Naive thymus-derived CD8-positive, alpha-beta T cell (primary cell): ENCODE measurements at regions not wholly inside any gene's neighbourhood (a gene's known extent, or its start where the extent isn't known, plus 50 kb on each side); places are given as distances from the start of the nearest gene placed in this dataset.

ENCODE experiments used
- ATAC-seq, 2 donors: fragments of 150-1000 bp; cut with Tn5 transposase in 1 of 2; sonication (Bioruptor Pico), chemical (Tn5 transposase) in 1 of 2; 1 replicate in 1 of 2; 2 replicates in 1 of 2; pipeline ENCODE4 v1.10.0; 2021; ENCODE audit warnings: mild to moderate bottlenecking in 2 of 2, moderate library complexity in 2 of 2
- POLR2A ChIA-PET: fragments of 350-600 bp; sonication (Branson Sonifier 250); formaldehyde crosslinking; loops from one replicate; lab custom pipeline; 2021; ENCODE audit warnings: antibody characterized with exemption; lab: Charles Lee
- DNase-seq, 10 donors: peaks; one replicate each; pipeline versions ENCODE4 v3.0.0 to v3.0.0-alpha.2; 2020 to 2022
- H3K27ac Mint-ChIP-seq, 10 donors: one replicate each; pipeline ENCODE4 v1.8.0; 2020 to 2022; ENCODE audit warnings: mild to moderate bottlenecking in 10 of 10, mixed read lengths in 10 of 10, moderate library complexity in 4 of 10, inconsistent platforms in 1 of 10
- H3K27me3 Mint-ChIP-seq, 5 donors: one replicate each; pipeline ENCODE4 v1.8.0; 2021 to 2022; ENCODE audit warnings: mixed read lengths in 5 of 5
- H3K36me3 Mint-ChIP-seq, 3 donors: one replicate each; pipeline ENCODE4 v1.8.0; 2020 to 2022; ENCODE audit warnings: mixed read lengths in 3 of 3, mild to moderate bottlenecking in 2 of 3, inconsistent platforms in 1 of 3
- H3K4me1 Mint-ChIP-seq, 4 donors: one replicate each; pipeline ENCODE4 v1.8.0; 2021 to 2022; ENCODE audit warnings: mixed read lengths in 4 of 4
- H3K4me3 Mint-ChIP-seq, 10 donors: one replicate each; pipeline ENCODE4 v1.8.0; 2020 to 2022; ENCODE audit warnings: mild to moderate bottlenecking in 10 of 10, mixed read lengths in 10 of 10, moderate library complexity in 6 of 10, inconsistent platforms in 1 of 10
- H3K9me3 Mint-ChIP-seq, 9 donors: one replicate each; pipeline ENCODE4 v1.8.0; 2020 to 2022; ENCODE audit warnings: mixed read lengths in 9 of 9, mild to moderate bottlenecking in 3 of 9, inconsistent platforms in 1 of 9, moderate library complexity in 1 of 9

DNA sequence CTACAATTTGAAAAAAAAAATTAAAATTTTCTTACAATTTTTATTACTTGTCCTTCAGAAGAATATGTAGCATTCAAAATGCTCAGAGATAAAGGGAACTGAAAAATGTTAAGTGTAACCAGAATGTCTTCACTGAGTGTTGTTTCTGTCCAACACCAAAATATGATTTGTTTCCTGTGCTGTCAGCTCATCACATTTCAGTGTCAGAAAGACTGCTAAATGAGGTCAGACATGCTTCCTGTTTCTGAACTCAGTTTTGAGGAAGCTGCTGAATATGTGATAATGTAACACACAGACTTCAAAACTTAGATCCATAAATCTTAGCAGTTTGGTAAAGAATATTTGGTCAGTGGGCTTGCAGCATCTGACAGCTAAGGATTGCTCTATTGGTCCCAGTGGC lies 1849.7 kb downstream of the PCDH7 start:
- no peak for ATAC-seq

DNA sequence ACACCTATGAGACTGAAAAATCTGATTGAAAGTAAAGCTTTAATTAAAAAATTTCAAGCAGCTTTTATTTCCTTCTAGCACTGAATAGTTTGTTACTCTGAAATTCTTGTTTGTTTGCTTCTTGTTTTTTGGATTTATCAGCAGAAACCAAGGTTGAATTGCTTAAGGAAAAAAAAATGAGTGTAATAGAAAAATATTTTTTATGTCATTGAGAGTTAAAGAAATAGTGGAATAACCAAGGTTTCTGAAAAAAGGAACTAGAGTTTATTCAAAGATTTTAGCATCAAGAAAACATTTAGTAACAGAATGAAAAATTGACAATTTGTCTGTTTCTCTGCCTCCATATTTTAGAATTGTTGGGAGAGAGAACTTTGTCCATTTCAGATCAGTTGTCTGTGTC lies 1852.2 kb downstream of the PCDH7 start:
- H3K36me3 Mint-ChIP-seq = no peaks in the 10 kb centered on the region
- ATAC-seq = no peak
- peaks cover 0 to 13% (median 7%) of the 10 kb centered on the region in 9 donors for H3K9me3 Mint-ChIP-seq
- H3K4me1 Mint-ChIP-seq = peaks cover 0 to 2% (median 0%) of the 10 kb centered on the region in 4 donors
- DNase-seq = no peak
- no peak overlapping the region for H3K4me3 Mint-ChIP-seq
- POLR2A ChIA-PET = no interaction called here
- H3K27ac Mint-ChIP-seq = no peak overlapping the region
- no peaks in the 10 kb centered on the region for H3K27me3 Mint-ChIP-seq

More for the DNA sequence above, 1849.7 kb downstream of the PCDH7 start:
- Mint-ChIP-seq H3K4me1 (peaks cover 0 to 2% (median 0%) of the 10 kb centered on the region in 4 donors), H3K36me3 (no peaks in the 10 kb centered on the region), H3K9me3 (peaks cover 0 to 26% (median 7%) of the 10 kb centered on the region in 9 donors), H3K27ac (no peak overlapping the region), H3K4me3 (no peak overlapping the region), H3K27me3 (no peaks in the 10 kb centered on the region)
- POLR2A ChIA-PET = no interaction called here
- no peak for DNase-seq

DNA sequence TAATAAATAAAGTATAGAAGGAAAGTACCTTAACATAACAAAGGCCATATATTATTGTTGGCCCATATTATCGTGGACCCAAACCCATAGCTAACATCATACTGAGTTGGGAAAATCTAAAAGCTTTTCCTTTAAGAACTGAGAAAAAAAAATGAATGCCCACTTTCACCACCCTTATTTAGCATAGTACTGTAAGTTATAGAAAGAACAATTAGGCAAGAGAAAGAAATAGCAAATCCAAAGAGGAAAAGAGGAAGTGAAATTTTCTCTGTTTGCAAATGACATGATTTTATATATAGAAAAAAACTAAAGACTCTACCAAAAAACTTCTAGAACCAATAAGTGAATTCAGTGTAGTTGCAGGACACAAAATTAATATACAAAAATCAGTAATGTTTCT lies 1854.6 kb downstream of the PCDH7 start:
- Mint-ChIP-seq H3K4me1 (peaks cover 0 to 2% (median 0%) of the 10 kb centered on the region in 4 donors), H3K4me3 (no peak overlapping the region), H3K27me3 (no peaks in the 10 kb centered on the region), H3K9me3 (peaks cover 0 to 16% (median 6%) of the 10 kb centered on the region in 9 donors), H3K36me3 (no peaks in the 10 kb centered on the region), H3K27ac (no peak overlapping the region)
- DNase-seq (no peak), ATAC-seq (no peak)
- POLR2A ChIA-PET = no interaction called here

DNA sequence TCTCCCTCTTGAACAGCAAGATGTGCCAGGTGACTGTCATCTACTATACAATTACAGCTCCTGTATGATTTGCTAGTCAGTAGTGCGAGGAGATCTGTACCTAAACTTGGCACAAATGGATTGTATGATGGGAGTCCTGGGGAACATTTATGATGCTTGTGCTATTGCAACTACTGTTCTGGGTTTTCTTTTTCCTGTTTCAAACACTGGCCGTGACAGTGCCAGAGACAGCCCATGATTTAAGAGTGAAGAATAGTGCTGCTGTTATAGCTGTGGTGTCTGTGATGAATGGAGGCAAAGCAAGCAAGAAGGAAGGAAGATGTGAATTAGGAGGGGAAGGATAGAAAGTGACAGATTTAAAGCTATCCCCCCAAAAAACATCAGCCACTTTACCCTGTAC lies 1868.9 kb downstream of the PCDH7 start:
- H3K27me3 Mint-ChIP-seq = no peaks in the 10 kb centered on the region
- ATAC-seq = no peak
- no peaks in the 10 kb centered on the region for H3K36me3 Mint-ChIP-seq
- H3K4me3 Mint-ChIP-seq = no peak overlapping the region
- peaks cover 0 to 31% (median 11%) of the 10 kb centered on the region in 9 donors for H3K9me3 Mint-ChIP-seq
- DNase-seq = no peak
- H3K4me1 Mint-ChIP-seq = no peaks in the 10 kb centered on the region
- POLR2A ChIA-PET = no interaction called here
- H3K27ac Mint-ChIP-seq = no peak overlapping the region

- Mint-ChIP-seq H3K36me3 (no peaks in the 10 kb centered on the region), H3K27me3 (no peaks in the 10 kb centered on the region), H3K4me3 (no peak overlapping the region), H3K4me1 (no peaks in the 10 kb centered on the region), H3K9me3 (peaks cover 1 to 38% (median 9%) of the 10 kb centered on the region in 9 donors), H3K27ac (no peak overlapping the region)
- POLR2A ChIA-PET = no interaction called here
- ATAC-seq (no peak), DNase-seq (no peak)
These were observed 1869.7 kb downstream of the PCDH7 start for GRCh38 chr4:32589853-32590252.

DNA sequence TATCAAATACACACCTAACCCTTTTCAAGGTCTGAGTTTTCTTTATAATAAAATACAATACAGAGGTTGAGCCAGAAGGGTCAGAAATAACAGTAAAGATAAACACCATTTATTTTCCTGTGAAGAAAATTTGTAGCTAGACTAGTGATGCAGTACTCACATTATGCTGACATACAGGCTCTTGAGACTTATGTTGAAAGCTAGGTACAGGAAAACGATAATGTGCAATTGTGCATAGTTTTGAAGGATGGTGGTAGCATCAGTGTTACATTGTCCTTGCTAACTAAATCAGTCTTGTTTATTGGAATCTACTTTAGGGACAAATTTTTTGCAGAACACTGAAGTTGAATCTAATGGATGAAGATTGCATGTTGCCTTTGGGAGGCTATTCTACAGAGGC lies 1877.2 kb downstream of the PCDH7 start:
- no peak overlapping the region for H3K4me3 Mint-ChIP-seq
- H3K4me1 Mint-ChIP-seq = no peaks in the 10 kb centered on the region
- H3K9me3 Mint-ChIP-seq = peaks cover 0 to 20% (median 2%) of the 10 kb centered on the region in 9 donors

GRCh38 chr4:32601848-32602247 lies 1881.7 kb downstream of the PCDH7 start:
- Mint-ChIP-seq H3K36me3 (no peaks in the 10 kb centered on the region), H3K4me1 (no peaks in the 10 kb centered on the region), H3K4me3 (no peak overlapping the region), H3K27me3 (no peaks in the 10 kb centered on the region), H3K27ac (no peak overlapping the region), H3K9me3 (peaks cover under 1 to 12% (median 8%) of the 10 kb centered on the region in 9 donors)
- ATAC-seq (no peak), DNase-seq (no peak)
- POLR2A ChIA-PET = no interaction called here

More for the DNA sequence above, 1877.2 kb downstream of the PCDH7 start:
- ATAC-seq (no peak), DNase-seq (no peak)
- H3K36me3 Mint-ChIP-seq = no peaks in the 10 kb centered on the region
- POLR2A ChIA-PET = no interaction called here
- no peak overlapping the region for H3K27ac Mint-ChIP-seq
- no peaks in the 10 kb centered on the region for H3K27me3 Mint-ChIP-seq

- no peak for DNase-seq
- Mint-ChIP-seq H3K4me1 (no peaks in the 10 kb centered on the region), H3K27ac (no peak overlapping the region), H3K4me3 (no peak overlapping the region), H3K36me3 (peaks cover 0 to 3% (median 0%) of the 10 kb centered on the region in 3 donors), H3K27me3 (no peaks in the 10 kb centered on the region), H3K9me3 (peaks cover 3 to 38% (median 21%) of the 10 kb centered on the region in 9 donors)
- no peak for ATAC-seq
- POLR2A ChIA-PET = no interaction called here
These were observed 1887.8 kb downstream of the PCDH7 start for GRCh38 chr4:32607978-32608377.

DNA sequence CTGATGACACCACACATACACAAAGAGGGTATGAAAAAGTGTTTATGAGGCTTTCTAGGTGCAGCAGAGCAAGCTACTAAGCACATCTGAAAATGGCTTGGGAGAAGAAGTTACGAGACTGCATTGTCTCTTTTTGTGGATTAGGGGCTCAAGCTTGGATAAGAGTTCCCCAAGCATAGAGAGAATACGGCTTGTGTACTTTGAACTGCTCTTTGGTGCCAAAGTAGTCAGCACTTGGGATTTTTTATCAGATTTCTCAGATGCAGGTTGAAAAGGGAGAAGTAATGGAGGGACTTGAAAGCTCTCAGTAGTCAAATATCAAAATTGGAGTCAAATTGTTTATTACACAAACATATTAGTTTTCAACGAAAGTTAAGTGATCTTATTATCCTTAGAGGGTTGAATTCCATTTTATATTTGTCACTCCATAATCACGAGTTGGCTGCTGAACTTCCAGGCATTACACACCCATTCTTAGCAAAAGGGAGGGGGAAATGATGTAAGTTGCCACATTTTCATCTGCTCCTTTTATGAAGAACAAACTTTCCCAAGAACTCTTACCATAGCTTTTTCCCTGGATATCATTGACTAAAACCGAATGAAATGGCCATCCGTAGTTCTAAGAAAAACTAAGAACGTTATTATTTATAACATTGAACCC lies 1904.9 kb downstream of the PCDH7 start:
- Mint-ChIP-seq H3K4me1 (no peaks in the 10 kb centered on the region), H3K27me3 (no peaks in the 10 kb centered on the region), H3K9me3 (peaks cover 4 to 40% (median 21%) of the 10 kb centered on the region in 9 donors), H3K36me3 (no peaks in the 10 kb centered on the region), H3K27ac (no peak overlapping the region), H3K4me3 (no peak overlapping the region)
- DNase-seq (no peak), ATAC-seq (no peak)
- POLR2A ChIA-PET = no interaction called here

DNA sequence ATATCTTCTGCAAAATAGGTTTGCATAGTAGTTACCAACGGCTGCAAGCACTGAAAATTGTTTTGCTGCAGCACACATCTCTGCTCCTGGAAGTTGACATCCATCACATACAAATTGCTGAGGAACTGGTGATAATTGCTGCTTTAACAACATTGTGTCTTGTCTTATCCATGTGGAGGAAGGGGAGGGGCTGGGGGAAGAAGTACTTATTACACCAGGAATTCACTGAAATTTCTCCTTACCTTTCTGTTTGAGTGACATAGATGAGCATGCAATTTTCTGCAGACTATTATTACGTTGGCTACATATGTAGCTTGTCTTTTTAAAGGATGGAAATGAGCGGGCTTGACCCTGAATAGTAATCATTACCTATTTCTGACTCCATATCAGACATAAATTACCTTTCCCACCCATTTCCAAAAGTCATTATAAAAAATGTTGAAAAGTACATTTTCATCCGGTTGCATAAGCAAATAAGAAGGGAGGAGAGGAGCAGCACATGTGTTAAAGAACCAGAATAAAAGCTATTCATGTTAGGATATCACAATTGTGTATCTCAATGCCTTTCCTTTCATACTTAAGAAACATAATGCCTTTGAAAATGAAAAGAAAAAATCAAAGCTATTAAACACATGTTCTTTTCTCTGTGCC lies 1905.6 kb downstream of the PCDH7 start:
- peaks cover 5 to 46% (median 24%) of the 10 kb centered on the region in 9 donors for H3K9me3 Mint-ChIP-seq
- POLR2A ChIA-PET = no interaction called here
- H3K36me3 Mint-ChIP-seq = no peaks in the 10 kb centered on the region
- no peak for ATAC-seq
- DNase-seq = no peak
- no peaks in the 10 kb centered on the region for H3K4me1 Mint-ChIP-seq
- H3K4me3 Mint-ChIP-seq = no peak overlapping the region
- no peaks in the 10 kb centered on the region for H3K27me3 Mint-ChIP-seq
- no peak overlapping the region for H3K27ac Mint-ChIP-seq

DNA sequence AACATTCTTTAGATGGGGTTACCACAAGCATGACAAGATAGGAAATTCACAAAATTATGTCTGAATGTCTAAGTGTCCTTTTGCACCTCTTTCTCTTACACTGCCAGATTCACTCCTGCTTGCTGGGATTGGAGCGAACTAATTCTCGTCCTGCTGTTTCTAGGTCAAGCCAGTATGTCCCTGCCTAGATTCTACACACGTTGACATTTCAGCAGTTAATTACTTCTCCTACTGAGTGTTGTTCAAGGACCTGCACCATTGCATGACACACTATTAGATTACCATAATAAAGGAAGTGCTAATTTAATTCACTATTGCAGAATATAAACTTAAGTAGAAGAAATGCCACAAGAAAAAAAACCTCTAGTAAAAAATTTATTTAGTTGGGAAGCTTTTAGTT lies 1911.7 kb downstream of the PCDH7 start:
- no peaks in the 10 kb centered on the region for H3K4me1 Mint-ChIP-seq
- H3K9me3 Mint-ChIP-seq = peaks cover 3 to 26% (median 20%) of the 10 kb centered on the region in 9 donors
- ATAC-seq (no peak), DNase-seq (no peak)
- no peak overlapping the region for H3K4me3 Mint-ChIP-seq
- peaks cover 0 to 4% (median 0%) of the 10 kb centered on the region in 3 donors for H3K36me3 Mint-ChIP-seq
- no peak overlapping the region for H3K27ac Mint-ChIP-seq
- POLR2A ChIA-PET = interaction anchor here (0.7 kb wide), 1 partner anchor 700 kb away, joined by 4 read pairs; no protein-coding TSS in a partner anchor
- H3K27me3 Mint-ChIP-seq = no peaks in the 10 kb centered on the region

- POLR2A ChIA-PET = no interaction called here
- ATAC-seq (no peak), DNase-seq (no peak)
- Mint-ChIP-seq H3K27ac (no peak overlapping the region), H3K9me3 (peaks cover 0 to 21% (median 10%) of the 10 kb centered on the region in 9 donors), H3K27me3 (no peaks in the 10 kb centered on the region), H3K4me3 (no peak overlapping the region), H3K4me1 (no peaks in the 10 kb centered on the region), H3K36me3 (peaks cover 0 to 4% (median 0%) of the 10 kb centered on the region in 3 donors)
These were observed 1913.3 kb downstream of the PCDH7 start for GRCh38 chr4:32633421-32633820.

DNA sequence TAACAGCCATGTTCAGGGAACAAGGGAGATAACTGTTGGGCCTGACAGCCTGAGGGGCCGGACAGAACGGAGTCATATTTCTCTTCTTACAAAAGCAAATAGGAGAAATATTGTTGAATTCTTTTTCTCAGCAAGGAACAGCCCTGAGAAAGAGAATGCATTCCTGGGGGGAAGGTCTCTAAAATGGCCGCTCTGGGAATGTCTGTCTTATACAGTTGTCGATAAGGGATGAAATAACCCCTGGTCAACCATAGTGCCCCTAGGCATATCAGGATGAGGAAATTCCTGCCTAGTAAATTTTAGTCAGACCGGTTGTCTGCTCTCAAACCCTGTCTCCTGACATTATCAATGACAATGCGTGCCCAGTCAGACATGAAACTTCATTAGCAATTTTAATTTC lies 1925.5 kb downstream of the PCDH7 start:
- peaks cover 0 to 21% (median 0%) of the 10 kb centered on the region in 3 donors for H3K36me3 Mint-ChIP-seq

More for the DNA sequence above, 1925.5 kb downstream of the PCDH7 start:
- ATAC-seq (no peak), DNase-seq (no peak)
- Mint-ChIP-seq H3K9me3 (peaks cover 10 to 48% (median 26%) of the 10 kb centered on the region in 9 donors), H3K4me1 (no peaks in the 10 kb centered on the region), H3K27me3 (no peaks in the 10 kb centered on the region), H3K27ac (no peak overlapping the region), H3K4me3 (no peak overlapping the region)
- POLR2A ChIA-PET = no interaction called here
